ENCODE measurements at regions not wholly inside any gene's neighbourhood (a gene's known extent, or its start where the extent isn't known, plus 50 kb on each side); places are given as distances from the start of the nearest gene placed in this dataset.

DNA sequence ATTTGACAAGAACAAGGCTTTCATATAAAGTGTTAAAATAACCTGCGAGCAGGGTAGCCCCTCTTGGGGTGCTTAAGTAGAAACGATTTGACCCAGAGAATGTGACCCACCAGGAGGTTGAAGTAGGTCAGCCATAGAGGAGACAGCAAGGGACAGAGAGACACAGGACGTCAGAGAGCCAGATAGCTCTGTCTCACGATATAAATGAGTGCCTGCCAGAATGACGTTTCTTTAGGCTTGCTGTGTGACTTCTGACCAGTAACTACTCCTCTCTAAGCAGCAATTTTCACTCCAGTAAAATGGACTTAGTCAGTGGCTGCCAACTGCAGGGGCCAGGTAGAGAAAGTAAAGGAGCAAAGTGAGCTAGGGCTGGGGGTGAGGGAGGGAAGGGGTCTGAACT is 473.0 kb upstream of the C16orf82 start:
- TF ChIP-seq LEF1 (IDR thresholded peaks at IDR 0.05) (no peak), CTCF (IDR thresholded peaks at IDR 0.05 in 2 of 3, conservative IDR thresholded peaks at IDR 0.05 in 1 of 3; ENCODE audit: insufficient read depth in 2 of 3, low read depth in 1 of 3, low read length in 3 of 3) (no peak), EZH2 (IDR thresholded peaks at IDR 0.05; ENCODE audit: borderline replicate concordance, low read depth, low read length) (no peak), RAD21 (CRISPR knock-in tag; conservative IDR thresholded peaks at IDR 0.05 in 1 of 2, IDR thresholded peaks at IDR 0.05 in 1 of 2) (no peak), ZC3H11A (IDR thresholded peaks at IDR 0.05; ENCODE audit: low read depth, low read length) (no peak), MAX (CRISPR knock-in tag; IDR thresholded peaks at IDR 0.05) (no peak), EHMT2 (IDR thresholded peaks at IDR 0.05) (no peak), NONO (IDR thresholded peaks at IDR 0.05; ENCODE audit: low read depth in 2 of 2, low read length in 1 of 2) (no peak)
- TF ChIP-seq, protein P1, sequence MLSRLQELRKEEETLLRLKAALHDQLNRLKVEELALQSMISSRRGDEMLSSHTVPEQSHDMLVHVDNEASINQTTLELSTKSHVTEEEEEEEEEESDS (CRISPR knock-in tag; IDR thresholded peaks at IDR 0.05): no peak
